Stimulated activated CD8-positive, alpha-beta memory T cell treated with anti-CD3 and anti-CD28 coated beads, Interleukin-12 subunit alpha, Interleukin-12 subunit beta, amount 100 ng/mL, for 1 hour (primary cell): ENCODE measurements at regions not wholly inside any gene's neighbourhood (a gene's known extent, or its start where the extent isn't known, plus 50 kb on each side); places are given as distances from the start of the nearest gene placed in this dataset.
"Not testable (repeated sequence)": the region's sequence is repeated elsewhere in the genome, so short reads cannot be mapped to it uniquely, and the experiment has no call there.

ENCODE experiments used
- DNase-seq: peaks from one replicate; pipeline ENCODE4 v3.0.0-alpha.2; 2020; ENCODE audit warnings: low read depth

GRCh38 chr2:72078773-72079172 lies 68.9 kb downstream of the CYP26B1 start:
- DNase-seq = no peak

GRCh38 chr2:72077702-72078169 lies 69.9 kb downstream of the CYP26B1 start:
- no peak for DNase-seq

GRCh38 chr2:72073373-72073772 lies 74.3 kb downstream of the CYP26B1 start:
- DNase-seq = not testable (repeated sequence)

- not testable (repeated sequence) for DNase-seq
Measured at GRCh38 chr2:72064197-72064596, 83.5 kb downstream of the CYP26B1 start.

- DNase-seq = no peak
Measured at GRCh38 chr2:72062336-72062735, 85.3 kb downstream of the CYP26B1 start.

- no peak for DNase-seq
Measured at GRCh38 chr2:72057308-72057707, 90.4 kb downstream of the CYP26B1 start.

- no peak for DNase-seq
Measured at GRCh38 chr2:72051971-72052505, 95.6 kb downstream of the CYP26B1 start.

GRCh38 chr2:72051204-72051603 lies 96.5 kb downstream of the CYP26B1 start:
- no peak for DNase-seq

GRCh38 chr2:72050734-72051133 lies 96.9 kb downstream of the CYP26B1 start:
- DNase-seq = no peak

- no peak for DNase-seq
Measured at GRCh38 chr2:72048881-72049477, 98.7 kb downstream of the CYP26B1 start.

- no peak for DNase-seq
Measured at GRCh38 chr2:72043985-72044384, 103.7 kb downstream of the CYP26B1 start.

- DNase-seq = no peak
Measured at GRCh38 chr2:72041638-72042111, 106.0 kb downstream of the CYP26B1 start.

GRCh38 chr2:72040629-72041571 lies 106.8 kb downstream of the CYP26B1 start:
- no peak for DNase-seq

- DNase-seq = no peak
Measured at GRCh38 chr2:72038524-72038923, 109.1 kb downstream of the CYP26B1 start.

GRCh38 chr2:72037261-72037666 lies 110.4 kb downstream of the CYP26B1 start:
- no peak for DNase-seq

GRCh38 chr2:72036595-72036994 lies 111.1 kb downstream of the CYP26B1 start:
- no peak for DNase-seq

GRCh38 chr2:72036173-72036545 lies 111.5 kb downstream of the CYP26B1 start:
- no peak for DNase-seq

GRCh38 chr2:72035518-72036172 lies 112.0 kb downstream of the CYP26B1 start:
- no peak for DNase-seq

GRCh38 chr2:72034353-72035095 lies 113.1 kb downstream of the CYP26B1 start:
- DNase-seq = no peak

- DNase-seq = no peak
Measured at GRCh38 chr2:72033636-72034035, 114.0 kb downstream of the CYP26B1 start.

GRCh38 chr2:72032481-72033041 lies 115.1 kb downstream of the CYP26B1 start:
- DNase-seq = no peak
